Gastroesophageal sphincter (tissue), 4 donors: ENCODE measurements at regions not wholly inside any gene's neighbourhood (a gene's known extent, or its start where the extent isn't known, plus 50 kb on each side); places are given as distances from the start of the nearest gene placed in this dataset.
"Not testable (repeated sequence)": the region's sequence is repeated elsewhere in the genome, so short reads cannot be mapped to it uniquely, and the experiment has no call there.

ENCODE experiments used
- ATAC-seq: fragments of 150-250 bp; one replicate; pipeline ENCODE4 v1.9.1; 2016; ENCODE audit warnings: mild to moderate bottlenecking, moderate library complexity
- H3K27ac ChIP-seq, 4 donors: fragments of 200-600 bp; sonication (generic) in 3 of 4; 1 replicate in 3 of 4; 2 replicates in 1 of 4; pipeline ENCODE4 v1.5.1; 2016 to 2019
- H3K27me3 ChIP-seq: fragments of 200-600 bp; sonication (generic); one replicate; pipeline ENCODE4 v1.5.1; 2019
- H3K36me3 ChIP-seq, 2 donors: fragments of 200-600 bp; sonication (generic); one replicate each; pipeline ENCODE4 v1.5.1; 2019; ENCODE audit warnings: control low read depth in 1 of 2
- H3K4me1 ChIP-seq, 3 donors: fragments of 200-600 bp; sonication (generic); 1 replicate in 2 of 3; 2 replicates in 1 of 3; pipeline ENCODE4 v1.5.1; 2016 to 2019; ENCODE audit warnings: control low read depth in 2 of 3
- H3K4me3 ChIP-seq, 2 donors: fragments of 200-600 bp; sonication (generic); one replicate each; pipeline ENCODE4 v1.5.1; 2019; ENCODE audit warnings: mild to moderate bottlenecking in 1 of 2, moderate library complexity in 1 of 2
- H3K9me3 ChIP-seq, 3 donors: fragments of 200-600 bp; sonication (generic); one replicate each; pipeline ENCODE4 v1.5.1; 2017 to 2019; ENCODE audit warnings: control low read depth in 2 of 3
- CTCF ChIP-seq, 4 experiments: fragments of 200-600 bp in 2 of 4; fragments of 450-650 bp in 2 of 4; sonication (generic) in 1 of 4; IDR thresholded peaks; one replicate each; pipeline ENCODE4 v1.5.1; 2017 to 2019; ENCODE audit warnings: antibody characterized with exemption in 4 of 4, mild to moderate bottlenecking in 2 of 4, moderate library complexity in 2 of 4
- EP300 ChIP-seq: sonication (generic); formaldehyde crosslinking; IDR thresholded peaks from one replicate; pipeline ENCODE4 v1.6.1; 2017; ENCODE audit warnings: antibody characterized with exemption, mild to moderate bottlenecking
- POLR2A ChIP-seq, 2 donors: fragments of 450-650 bp; IDR thresholded peaks; one replicate each; pipeline ENCODE4 v1.6.1; 2017; ENCODE audit warnings: antibody characterized with exemption in 2 of 2, mild to moderate bottlenecking in 2 of 2, moderate library complexity in 1 of 2
- POLR2AphosphoS5 ChIP-seq: sonication (generic); formaldehyde crosslinking; IDR thresholded peaks from one replicate; pipeline ENCODE4 v1.6.1; 2017; ENCODE audit warnings: antibody characterized with exemption
- WGBS, 2 donors: methylation state at CpG; one replicate each; pipeline ENCODE4 v1.1.5; 2018; ENCODE audit warnings: low coverage in 1 of 2; 5-methylcytosine and 5-hydroxymethylcytosine counted together

DNA sequence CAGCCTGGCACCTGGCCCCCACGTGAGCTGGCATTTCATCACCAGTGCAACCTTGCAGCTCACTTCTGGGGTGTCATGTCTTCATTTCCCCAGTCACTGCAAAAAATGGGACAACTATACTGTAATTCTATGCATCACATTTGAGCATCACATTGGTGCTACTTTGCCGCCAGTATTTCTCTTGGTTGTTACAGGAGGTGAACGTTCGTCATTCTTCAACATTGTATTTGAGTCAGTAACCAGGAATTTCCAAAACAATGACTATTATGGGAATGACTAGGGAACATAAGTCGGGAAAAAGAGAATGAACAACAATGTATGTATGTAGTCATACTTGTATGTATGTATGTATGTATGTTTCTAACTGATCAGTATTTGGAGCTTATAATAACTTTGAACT, 1278.0 kb downstream of the EFNA5 start:
- no peaks in the 10 kb centered on the region for H3K36me3 ChIP-seq
- TF ChIP-seq EP300 (no peak), POLR2A (IDR thresholded peaks at IDR 0.05) (no peak), CTCF (IDR thresholded peaks at IDR 0.05) (no peak), POLR2AphosphoS5 (no peak)
- 75 to 93% methylated on average over 1 to 5 of the region's 5 CpGs for WGBS, 2 donors
- H3K27ac ChIP-seq: no peak overlapping the region
- no peaks in the 10 kb centered on the region for H3K4me1 ChIP-seq
- no peak overlapping the region for H3K4me3 ChIP-seq
- H3K9me3 ChIP-seq: no peaks in the 10 kb centered on the region
- H3K27me3 ChIP-seq: no peaks in the 10 kb centered on the region
- ATAC-seq: no peak

GRCh38 chr5:106387767-106388166, 1283.0 kb downstream of the EFNA5 start:
- not testable (repeated sequence) for H3K36me3 ChIP-seq, H3K4me1 ChIP-seq, H3K27ac ChIP-seq, H3K27me3 ChIP-seq, H3K9me3 ChIP-seq, ATAC-seq, H3K4me3 ChIP-seq
- WGBS, 2 donors: 100% methylated on average over 3 of the region's 12 CpGs; no CpG with 5 or more reads in 1 of the 2 donors

- Histone ChIP-seq H3K9me3 (no peaks in the 10 kb centered on the region), H3K4me1 (no peaks in the 10 kb centered on the region), H3K27me3 (no peaks in the 10 kb centered on the region), H3K4me3 (no peak overlapping the region), H3K27ac (no peak overlapping the region), H3K36me3 (no peaks in the 10 kb centered on the region)
- no peak for TF ChIP-seq CTCF (IDR thresholded peaks at IDR 0.05)
- no peak for TF ChIP-seq POLR2A (IDR thresholded peaks at IDR 0.05)
- no peak for TF ChIP-seq EP300
- TF ChIP-seq POLR2AphosphoS5: no peak
- no peak for ATAC-seq
- 82 to 92% methylated on average over 3 of the region's 3 CpGs for WGBS, 2 donors
Measured at GRCh38 chr5:106386287-106386686, 1284.5 kb downstream of the EFNA5 start.

DNA sequence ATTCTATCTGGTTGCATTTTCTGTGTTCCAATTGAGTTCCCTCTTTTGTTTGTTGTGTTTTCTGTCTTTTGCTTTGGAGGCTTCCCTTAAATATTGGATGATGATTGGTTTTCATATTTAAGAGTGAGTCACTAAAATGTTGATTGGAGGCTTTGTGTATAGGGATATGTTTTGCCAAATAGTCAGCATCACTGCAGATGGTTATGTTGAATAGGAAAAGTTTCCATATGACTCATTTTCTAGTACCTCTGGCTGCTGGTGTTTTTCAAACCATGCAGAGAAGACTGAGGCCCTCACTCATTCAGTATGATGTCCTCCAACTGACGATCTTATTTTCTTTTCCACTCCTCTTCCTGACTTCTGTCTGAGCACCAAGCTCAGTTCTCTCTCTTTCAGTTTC, 1290.0 kb downstream of the EFNA5 start:
- H3K4me3 ChIP-seq: no peak overlapping the region
- no peak overlapping the region for H3K27ac ChIP-seq
- TF ChIP-seq EP300: no peak
- TF ChIP-seq POLR2A (IDR thresholded peaks at IDR 0.05): no peak
- no peak for TF ChIP-seq POLR2AphosphoS5
- no peak for TF ChIP-seq CTCF (IDR thresholded peaks at IDR 0.05)
- no peak for ATAC-seq
- no peaks in the 10 kb centered on the region for H3K4me1 ChIP-seq
- no peaks in the 10 kb centered on the region for H3K36me3 ChIP-seq
- no peaks in the 10 kb centered on the region for H3K27me3 ChIP-seq
- no peaks in the 10 kb centered on the region for H3K9me3 ChIP-seq
- 43 to 50% methylated on average over 1 of the region's 1 CpG for WGBS, 2 donors

GRCh38 chr5:106376522-106376921, 1294.2 kb downstream of the EFNA5 start:
- 50 to 68% methylated on average over 1 of the region's 1 CpG for WGBS, 2 donors
- no peak overlapping the region for H3K4me3 ChIP-seq
- no peak for ATAC-seq
- no peaks in the 10 kb centered on the region for H3K4me1 ChIP-seq
- no peak for TF ChIP-seq CTCF (IDR thresholded peaks at IDR 0.05)
- no peak overlapping the region for H3K27ac ChIP-seq
- H3K9me3 ChIP-seq: no peaks in the 10 kb centered on the region
- H3K27me3 ChIP-seq: no peaks in the 10 kb centered on the region
- no peaks in the 10 kb centered on the region for H3K36me3 ChIP-seq

DNA sequence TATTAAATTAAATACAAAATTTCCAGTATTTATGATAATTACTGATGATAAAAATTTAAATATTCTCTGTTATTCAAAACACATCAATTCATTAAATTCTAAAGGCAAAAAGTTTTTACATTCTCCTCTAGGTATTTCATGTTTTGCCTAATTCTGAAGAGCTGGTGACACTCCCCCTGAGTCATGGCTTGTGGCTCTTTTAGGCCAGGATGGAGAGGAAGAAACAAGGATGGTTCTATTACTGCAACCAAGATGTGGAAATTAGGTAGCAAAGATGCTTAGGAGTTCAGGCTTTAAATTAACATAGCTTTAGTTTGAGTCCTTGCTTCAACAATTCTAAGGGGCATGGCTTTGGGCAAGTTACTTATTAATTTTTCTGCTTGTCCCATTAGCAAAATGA, 1295.8 kb downstream of the EFNA5 start:
- no peak for ATAC-seq
- TF ChIP-seq POLR2AphosphoS5 (no peak), POLR2A (IDR thresholded peaks at IDR 0.05) (no peak), EP300 (no peak), CTCF (IDR thresholded peaks at IDR 0.05) (no peak)
- Histone ChIP-seq H3K4me1 (no peaks in the 10 kb centered on the region), H3K9me3 (peaks cover 0 to 9% (median 0%) of the 10 kb centered on the region in 3 donors), H3K4me3 (no peak overlapping the region), H3K27me3 (no peaks in the 10 kb centered on the region), H3K27ac (no peak overlapping the region), H3K36me3 (no peaks in the 10 kb centered on the region)
